HepG2 (cell line): ENCODE measurements at regions not wholly inside any gene's neighbourhood (a gene's known extent, or its start where the extent isn't known, plus 50 kb on each side); places are given as distances from the start of the nearest gene placed in this dataset.

Source experiments
- ATAC-seq: fragments of 200-7000 bp; cut with Tn5 transposase; 3 replicates; pipeline ENCODE4 v1.9.1; 2020; ENCODE audit warnings: mild to moderate bottlenecking, moderate library complexity
- BruUV-seq: library from RNA; stranded (reverse); fragments of 400-500 nt; replicated peaks from 2 replicates; lab custom pipeline; 2021; lab: Mats Ljungman, UMichigan
- CTCF ChIA-PET: fragments of 300-600 bp; formaldehyde crosslinking; extraction: SDS; loops from one replicate; lab custom pipeline; 2021; ENCODE audit warnings: low total read pairs, inconsistent platforms, low intra/inter-chr PET ratio; lab: Yijun Ruan, JAX
- POLR2A ChIA-PET: fragments of 350-600 bp; sonication (Branson Sonifier 250); formaldehyde crosslinking; loops from one replicate; lab custom pipeline; 2020; ENCODE audit warnings: antibody characterized with exemption, inconsistent platforms; lab: Yijun Ruan, JAX
- DNase-seq: peaks from one replicate; pipeline ENCODE4 v3.0.0-alpha.2; 2015; ENCODE audit warnings: low spot score
- FAIRE-seq: peaks from 3 replicates; lab custom pipeline; 2011; peaks lifted over from hg19 to GRCh38; lab: Jason Lieb, UNC
- H2AFZ ChIP-seq: one replicate; pipeline ENCODE4 v1.6.1; 2011; ENCODE audit warnings: low read length, inconsistent platforms
- H3K27ac ChIP-seq: fragments of 300-600 bp; 3 replicates; pipeline ENCODE4 v1.8.0; 2011; ENCODE audit warnings: mixed run types, mild to moderate bottlenecking, mixed read lengths, low read length, inconsistent platforms; ENCODE audit not compliant: insufficient read depth; ENCODE audit errors: extremely low read length
- H3K27me3 ChIP-seq, 2 experiments: fragments of 200-600 bp in 1 of 2; 2 replicates in 1 of 2; 3 replicates in 1 of 2; pipeline versions ENCODE4 v1.6.0 to v1.8.0; 2011; ENCODE audit warnings: low read length in 2 of 2, mild to moderate bottlenecking in 2 of 2, moderate library complexity in 2 of 2, inconsistent platforms in 1 of 2; ENCODE audit not compliant: insufficient read depth in 2 of 2, control insufficient read depth in 1 of 2
- H3K36me3 ChIP-seq, 2 experiments: fragments of 200-600 bp in 1 of 2; replicated peaks in 1 of 2; 2 replicates in 1 of 2; 3 replicates in 1 of 2; pipeline versions ENCODE4 v1.5.1 to v1.8.0; 2011; ENCODE audit warnings: low read length in 2 of 2, inconsistent platforms in 1 of 2; ENCODE audit not compliant: insufficient read depth in 2 of 2, control insufficient read depth in 1 of 2
- H3K4me1 ChIP-seq: 2 replicates; pipeline ENCODE4 v1.5.1; 2012; ENCODE audit warnings: low read length, inconsistent platforms; ENCODE audit not compliant: insufficient read depth
- H3K4me2 ChIP-seq: 2 replicates; pipeline ENCODE4 v1.6.0; 2011; ENCODE audit warnings: low read depth, low read length, inconsistent platforms
- H3K4me3 ChIP-seq, 3 experiments: fragments of 200-600 bp in 1 of 3; sonication (generic), shearing (Covaris generic) in 1 of 3; replicated peaks in 1 of 3; 2 replicates each; pipeline ENCODE4 v1.5.1; 2011 to 2016; ENCODE audit warnings: low read length in 3 of 3, inconsistent platforms in 2 of 3, low read depth in 2 of 3, mild to moderate bottlenecking in 2 of 3, control low read depth in 1 of 3, mixed read lengths in 1 of 3; ENCODE audit not compliant: insufficient read depth in 1 of 3
- H3K79me2 ChIP-seq: one replicate; pipeline ENCODE4 v1.6.1; 2011; ENCODE audit warnings: low read length, inconsistent platforms; ENCODE audit not compliant: insufficient read depth
- H3K9ac ChIP-seq: 2 replicates; pipeline ENCODE4 v1.6.0; 2011; ENCODE audit warnings: mild to moderate bottlenecking, low read depth, low read length, inconsistent platforms; ENCODE audit not compliant: insufficient read depth
- H3K9me3 ChIP-seq: 2 replicates; pipeline ENCODE4 v1.5.1; 2012; ENCODE audit warnings: mild to moderate bottlenecking, low read length
- H4K20me1 ChIP-seq: 2 replicates; pipeline ENCODE4 v1.6.0; 2011; ENCODE audit warnings: inconsistent platforms, mild to moderate bottlenecking, low read length, moderate library complexity; ENCODE audit not compliant: insufficient read depth
- NCOA1 ChIP-seq: sonication (generic); formaldehyde crosslinking; IDR thresholded peaks from 2 replicates; pipeline ENCODE4 v1.9.0; 2021; ENCODE audit warnings: missing genetic modification reagents
- SMAD1 ChIP-seq: sonication (generic); formaldehyde crosslinking; IDR thresholded peaks from 2 replicates; pipeline ENCODE4 v1.4.0; 2020; ENCODE audit warnings: missing genetic modification reagents, low read depth, mild to moderate bottlenecking, borderline replicate concordance
- ZFP37 ChIP-seq: sonication (generic); formaldehyde crosslinking; IDR thresholded peaks from 2 replicates; pipeline ENCODE4 v1.4.0; 2020; ENCODE audit warnings: missing genetic modification reagents, borderline replicate concordance
- ZNF282 ChIP-seq: fragments of 450-650 bp; IDR thresholded peaks from 2 replicates; pipeline ENCODE4 v1.6.1; 2018; ENCODE audit not compliant: partially characterized antibody
- ZNF790 ChIP-seq: sonication (generic); formaldehyde crosslinking; IDR thresholded peaks from 2 replicates; pipeline ENCODE4 v1.8.0; 2022; ENCODE audit warnings: missing genetic modification reagents, mild to moderate bottlenecking, borderline replicate concordance
- WGBS: methylation state at CpG from one replicate; pipeline ENCODE4 v1.1.6; 2017; ENCODE audit warnings: low lambda C conversion rate; 5-methylcytosine and 5-hydroxymethylcytosine counted together
- in situ Hi-C: cut with HindIII; loops from 2 replicates; pipeline ENCODE4 v1.10.0; 2017; ENCODE audit warnings: low pct_unique_long_range_greater_than_20kb; ENCODE audit not compliant: extremely low pct_ligation_motif_present
- intact Hi-C: fragments of 100-400 bp; cut with micrococcal nuclease; formaldehyde crosslinking; loops from one replicate; pipeline ENCODE4 v1.10.0; 2022; ENCODE audit not compliant: unreplicated experiment
- TF ChIP-seq, protein P1 (sequence below): sonication (generic); formaldehyde crosslinking; IDR thresholded peaks from 2 replicates; pipeline ENCODE4; 2020; ENCODE audit warnings: missing genetic modification reagents, mild to moderate bottlenecking, borderline replicate concordance

DNA sequence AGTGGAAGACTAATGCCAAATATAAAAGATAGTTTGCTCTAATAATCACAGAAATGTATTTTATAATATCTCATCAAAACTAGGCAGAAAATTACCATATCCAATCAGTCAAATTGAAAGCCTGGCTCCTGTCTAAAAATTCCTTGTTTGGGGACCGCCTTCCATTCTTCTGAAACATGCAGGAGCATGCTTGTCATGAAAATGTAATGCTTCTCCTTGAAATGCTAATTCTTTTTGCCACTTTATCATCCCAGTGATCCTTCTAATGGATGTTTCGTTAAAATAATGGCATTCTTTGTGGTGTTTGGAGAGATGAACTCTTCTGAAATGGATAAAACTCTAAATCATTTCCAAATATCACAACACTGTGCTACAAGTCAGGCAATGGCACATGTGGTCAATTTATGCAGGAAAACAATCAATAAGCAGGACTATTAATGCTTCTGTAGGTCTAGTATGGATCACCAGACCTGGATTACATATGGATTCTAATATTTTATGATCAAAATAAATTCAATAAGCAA lies 1039.1 kb upstream of the NXPH2 start:
- H3K4me2 ChIP-seq: no peak overlapping the region
- H2AFZ ChIP-seq: no peak overlapping the region
- no TSS peak for BruUV-seq
- FAIRE-seq (no peak), ATAC-seq (no peak), DNase-seq (no peak)
- no peaks in the 10 kb centered on the region for H3K79me2 ChIP-seq
- in situ Hi-C loops (no loop called here), intact Hi-C loops (no loop called here)
- TF ChIP-seq ZFP37 (CRISPR knock-in tag) (no peak), ZNF282 (no peak)
- H3K4me1 ChIP-seq: no peaks in the 10 kb centered on the region
- H3K27ac ChIP-seq: no peak overlapping the region
- POLR2A ChIA-PET: no interaction called here
- no peaks in the 10 kb centered on the region for H3K9me3 ChIP-seq
- no peak overlapping the region for H3K4me3 ChIP-seq
- no peak overlapping the region for H3K9ac ChIP-seq
- H3K27me3 ChIP-seq: no peaks in the 10 kb centered on the region
- no peaks in the 10 kb centered on the region for H3K36me3 ChIP-seq
- CTCF ChIA-PET: no interaction called here
- H4K20me1 ChIP-seq: no peaks in the 10 kb centered on the region
- WGBS: 3% methylated on average over 2 of the region's 2 CpGs

DNA sequence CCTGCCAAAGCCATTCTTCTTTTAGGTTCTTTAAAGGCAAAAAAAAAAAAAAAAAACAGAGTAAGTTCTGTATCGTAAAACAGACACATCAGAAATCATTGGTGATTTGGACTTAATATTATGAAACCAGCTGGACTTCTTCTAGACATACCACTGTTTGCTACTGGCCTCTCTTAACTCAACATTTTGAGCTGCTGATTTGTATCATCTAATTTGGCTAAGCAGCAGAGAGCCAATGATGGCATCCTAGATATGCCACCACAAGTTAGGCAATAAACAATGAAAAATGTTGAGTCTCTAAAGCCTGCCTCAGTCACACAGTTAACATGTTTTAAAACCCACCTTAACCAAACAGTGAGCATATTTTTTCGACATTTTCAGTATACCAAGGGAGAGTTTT lies 1034.3 kb upstream of the NXPH2 start:
- no peaks in the 10 kb centered on the region for H3K36me3 ChIP-seq
- H3K9ac ChIP-seq: no peak overlapping the region
- 9% methylated on average over 2 of the region's 2 CpGs for WGBS
- no peak overlapping the region for H3K27ac ChIP-seq
- in situ Hi-C loops: no loop called here
- FAIRE-seq (no peak), DNase-seq (no peak), ATAC-seq (no peak)
- intact Hi-C loops: no loop called here
- POLR2A ChIA-PET: no interaction called here
- no peaks in the 10 kb centered on the region for H3K4me1 ChIP-seq
- BruUV-seq: no TSS peak
- H3K4me3 ChIP-seq: no peak overlapping the region
- H4K20me1 ChIP-seq: no peaks in the 10 kb centered on the region
- no peaks in the 10 kb centered on the region for H3K9me3 ChIP-seq
- CTCF ChIA-PET: no interaction called here
- H2AFZ ChIP-seq: no peak overlapping the region
- H3K79me2 ChIP-seq: no peaks in the 10 kb centered on the region
- no peak overlapping the region for H3K4me2 ChIP-seq
- no peaks in the 10 kb centered on the region for H3K27me3 ChIP-seq
- TF ChIP-seq SMAD1 (CRISPR knock-in tag) (no peak), ZNF790 (CRISPR knock-in tag) (no peak), NCOA1 (CRISPR knock-in tag) (no peak)
- TF ChIP-seq, protein P1, sequence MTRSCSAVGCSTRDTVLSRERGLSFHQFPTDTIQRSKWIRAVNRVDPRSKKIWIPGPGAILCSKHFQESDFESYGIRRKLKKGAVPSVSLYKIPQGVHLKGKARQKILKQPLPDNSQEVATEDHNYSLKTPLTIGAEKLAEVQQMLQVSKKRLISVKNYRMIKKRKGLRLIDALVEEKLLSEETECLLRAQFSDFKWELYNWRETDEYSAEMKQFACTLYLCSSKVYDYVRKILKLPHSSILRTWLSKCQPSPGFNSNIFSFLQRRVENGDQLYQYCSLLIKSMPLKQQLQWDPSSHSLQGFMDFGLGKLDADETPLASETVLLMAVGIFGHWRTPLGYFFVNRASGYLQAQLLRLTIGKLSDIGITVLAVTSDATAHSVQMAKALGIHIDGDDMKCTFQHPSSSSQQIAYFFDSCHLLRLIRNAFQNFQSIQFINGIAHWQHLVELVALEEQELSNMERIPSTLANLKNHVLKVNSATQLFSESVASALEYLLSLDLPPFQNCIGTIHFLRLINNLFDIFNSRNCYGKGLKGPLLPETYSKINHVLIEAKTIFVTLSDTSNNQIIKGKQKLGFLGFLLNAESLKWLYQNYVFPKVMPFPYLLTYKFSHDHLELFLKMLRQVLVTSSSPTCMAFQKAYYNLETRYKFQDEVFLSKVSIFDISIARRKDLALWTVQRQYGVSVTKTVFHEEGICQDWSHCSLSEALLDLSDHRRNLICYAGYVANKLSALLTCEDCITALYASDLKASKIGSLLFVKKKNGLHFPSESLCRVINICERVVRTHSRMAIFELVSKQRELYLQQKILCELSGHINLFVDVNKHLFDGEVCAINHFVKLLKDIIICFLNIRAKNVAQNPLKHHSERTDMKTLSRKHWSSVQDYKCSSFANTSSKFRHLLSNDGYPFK (CRISPR knock-in tag): no peak
